HepG2 (cell line): ENCODE measurements at regions not wholly inside any gene's neighbourhood (a gene's known extent, or its start where the extent isn't known, plus 50 kb on each side); places are given as distances from the start of the nearest gene placed in this dataset.

Source experiments
- ATAC-seq: fragments of 200-7000 bp; cut with Tn5 transposase; 3 replicates; pipeline ENCODE4 v1.9.1; 2020; ENCODE audit warnings: mild to moderate bottlenecking, moderate library complexity
- BruUV-seq: library from RNA; stranded (reverse); fragments of 400-500 nt; replicated peaks from 2 replicates; lab custom pipeline; 2021; lab: Mats Ljungman, UMichigan
- CTCF ChIA-PET: fragments of 300-600 bp; formaldehyde crosslinking; extraction: SDS; loops from one replicate; lab custom pipeline; 2021; ENCODE audit warnings: low total read pairs, inconsistent platforms, low intra/inter-chr PET ratio; lab: Yijun Ruan, JAX
- POLR2A ChIA-PET: fragments of 350-600 bp; sonication (Branson Sonifier 250); formaldehyde crosslinking; loops from one replicate; lab custom pipeline; 2020; ENCODE audit warnings: antibody characterized with exemption, inconsistent platforms; lab: Yijun Ruan, JAX
- DNase-seq: peaks from one replicate; pipeline ENCODE4 v3.0.0-alpha.2; 2015; ENCODE audit warnings: low spot score
- FAIRE-seq: peaks from 3 replicates; lab custom pipeline; 2011; peaks lifted over from hg19 to GRCh38; lab: Jason Lieb, UNC
- H2AFZ ChIP-seq: one replicate; pipeline ENCODE4 v1.6.1; 2011; ENCODE audit warnings: low read length, inconsistent platforms
- H3K27ac ChIP-seq: fragments of 300-600 bp; 3 replicates; pipeline ENCODE4 v1.8.0; 2011; ENCODE audit warnings: mixed run types, mild to moderate bottlenecking, mixed read lengths, low read length, inconsistent platforms; ENCODE audit not compliant: insufficient read depth; ENCODE audit errors: extremely low read length
- H3K27me3 ChIP-seq, 2 experiments: fragments of 200-600 bp in 1 of 2; 2 replicates in 1 of 2; 3 replicates in 1 of 2; pipeline versions ENCODE4 v1.6.0 to v1.8.0; 2011; ENCODE audit warnings: low read length in 2 of 2, mild to moderate bottlenecking in 2 of 2, moderate library complexity in 2 of 2, inconsistent platforms in 1 of 2; ENCODE audit not compliant: insufficient read depth in 2 of 2, control insufficient read depth in 1 of 2
- H3K36me3 ChIP-seq, 2 experiments: fragments of 200-600 bp in 1 of 2; replicated peaks in 1 of 2; 2 replicates in 1 of 2; 3 replicates in 1 of 2; pipeline versions ENCODE4 v1.5.1 to v1.8.0; 2011; ENCODE audit warnings: low read length in 2 of 2, inconsistent platforms in 1 of 2; ENCODE audit not compliant: insufficient read depth in 2 of 2, control insufficient read depth in 1 of 2
- H3K4me1 ChIP-seq: 2 replicates; pipeline ENCODE4 v1.5.1; 2012; ENCODE audit warnings: low read length, inconsistent platforms; ENCODE audit not compliant: insufficient read depth
- H3K4me2 ChIP-seq: 2 replicates; pipeline ENCODE4 v1.6.0; 2011; ENCODE audit warnings: low read depth, low read length, inconsistent platforms
- H3K4me3 ChIP-seq, 3 experiments: fragments of 200-600 bp in 1 of 3; sonication (generic), shearing (Covaris generic) in 1 of 3; replicated peaks in 1 of 3; 2 replicates each; pipeline ENCODE4 v1.5.1; 2011 to 2016; ENCODE audit warnings: low read length in 3 of 3, inconsistent platforms in 2 of 3, low read depth in 2 of 3, mild to moderate bottlenecking in 2 of 3, control low read depth in 1 of 3, mixed read lengths in 1 of 3; ENCODE audit not compliant: insufficient read depth in 1 of 3
- H3K79me2 ChIP-seq: one replicate; pipeline ENCODE4 v1.6.1; 2011; ENCODE audit warnings: low read length, inconsistent platforms; ENCODE audit not compliant: insufficient read depth
- H3K9ac ChIP-seq: 2 replicates; pipeline ENCODE4 v1.6.0; 2011; ENCODE audit warnings: mild to moderate bottlenecking, low read depth, low read length, inconsistent platforms; ENCODE audit not compliant: insufficient read depth
- H3K9me3 ChIP-seq: 2 replicates; pipeline ENCODE4 v1.5.1; 2012; ENCODE audit warnings: mild to moderate bottlenecking, low read length
- H4K20me1 ChIP-seq: 2 replicates; pipeline ENCODE4 v1.6.0; 2011; ENCODE audit warnings: inconsistent platforms, mild to moderate bottlenecking, low read length, moderate library complexity; ENCODE audit not compliant: insufficient read depth
- PCBP1 ChIP-seq: fragments of 200-400 bp; formaldehyde crosslinking; IDR thresholded peaks from 2 replicates; pipeline ENCODE4 v1.6.1; 2017; ENCODE audit warnings: mild to moderate bottlenecking, low read depth, low read length, borderline replicate concordance
- PHF21A ChIP-seq: sonication (generic); formaldehyde crosslinking; IDR thresholded peaks from 2 replicates; pipeline ENCODE4 v1.5.0; 2020; ENCODE audit warnings: mild to moderate bottlenecking, missing genetic modification reagents
- SMAD9 ChIP-seq: sonication (generic); formaldehyde crosslinking; IDR thresholded peaks from 2 replicates; pipeline ENCODE4 v1.5.1; 2020; ENCODE audit warnings: mild to moderate bottlenecking, missing genetic modification reagents
- SP5 ChIP-seq: IDR thresholded peaks from 2 replicates; pipeline ENCODE4 v1.6.1; 2016; ENCODE audit warnings: low read depth, borderline replicate concordance
- TFDP1 ChIP-seq: IDR thresholded peaks from 2 replicates; pipeline ENCODE4 v1.6.1; 2016; ENCODE audit warnings: missing compliant biosample characterization, missing genetic modification reagents, borderline replicate concordance
- ZBTB4 ChIP-seq: sonication (generic); formaldehyde crosslinking; IDR thresholded peaks from 2 replicates; pipeline ENCODE4 v1.4.0; 2020; ENCODE audit warnings: missing genetic modification reagents, mild to moderate bottlenecking, borderline replicate concordance
- WGBS: methylation state at CpG from one replicate; pipeline ENCODE4 v1.1.6; 2017; ENCODE audit warnings: low lambda C conversion rate; 5-methylcytosine and 5-hydroxymethylcytosine counted together
- in situ Hi-C: cut with HindIII; loops from 2 replicates; pipeline ENCODE4 v1.10.0; 2017; ENCODE audit warnings: low pct_unique_long_range_greater_than_20kb; ENCODE audit not compliant: extremely low pct_ligation_motif_present
- intact Hi-C: fragments of 100-400 bp; cut with micrococcal nuclease; formaldehyde crosslinking; loops from one replicate; pipeline ENCODE4 v1.10.0; 2022; ENCODE audit not compliant: unreplicated experiment

GRCh38 chr1:78286686-78287085, 204.1 kb upstream of the PTGFR start:
- no peaks in the 10 kb centered on the region for H3K27me3 ChIP-seq
- no peaks in the 10 kb centered on the region for H4K20me1 ChIP-seq
- no peaks in the 10 kb centered on the region for H3K9me3 ChIP-seq
- no TSS peak for BruUV-seq
- H3K4me3 ChIP-seq, result no peak overlapping the region
- 33% methylated on average over 3 of the region's 3 CpGs for WGBS
- CTCF ChIA-PET, result no interaction called here
- DNase-seq (no peak), ATAC-seq (no peak), FAIRE-seq (no peak)
- POLR2A ChIA-PET, result no interaction called here
- in situ Hi-C loops (no loop called here), intact Hi-C loops (loop anchor here (5.0 kb wide), 1 partner anchor 519 kb away; no protein-coding TSS in a partner anchor)
- no peaks in the 10 kb centered on the region for H3K79me2 ChIP-seq
- no peaks in the 10 kb centered on the region for H3K4me1 ChIP-seq
- H2AFZ ChIP-seq, result no peak overlapping the region
- no peak overlapping the region for H3K9ac ChIP-seq
- TF ChIP-seq PHF21A (CRISPR knock-in tag), result no peak
- no peak for TF ChIP-seq ZBTB4 (CRISPR knock-in tag)
- TF ChIP-seq TFDP1 (CRISPR knock-in tag), result no peak
- no peak for TF ChIP-seq PCBP1
- TF ChIP-seq SP5 (CRISPR knock-in tag), result no peak
- TF ChIP-seq SMAD9 (CRISPR knock-in tag), result no peak
- H3K36me3 ChIP-seq, result no peaks in the 10 kb centered on the region
- H3K27ac ChIP-seq, result no peak overlapping the region
- no peak overlapping the region for H3K4me2 ChIP-seq
